Posterior cingulate gyrus (tissue), 11 donors: ENCODE measurements at regions not wholly inside any gene's neighbourhood (a gene's known extent, or its start where the extent isn't known, plus 50 kb on each side); places are given as distances from the start of the nearest gene placed in this dataset.

Source experiments
- DNase-seq, 10 donors: peaks; one replicate each; pipeline versions ENCODE4 v3.0.0 to v3.0.0-alpha.2; 2020 to 2021; ENCODE audit warnings: mixed read lengths in 3 of 10
- intact Hi-C: fragments of 100-400 bp; cut with DNase I; formaldehyde crosslinking; loops from one replicate; pipeline ENCODE4 v1.15.1; 2023

DNA sequence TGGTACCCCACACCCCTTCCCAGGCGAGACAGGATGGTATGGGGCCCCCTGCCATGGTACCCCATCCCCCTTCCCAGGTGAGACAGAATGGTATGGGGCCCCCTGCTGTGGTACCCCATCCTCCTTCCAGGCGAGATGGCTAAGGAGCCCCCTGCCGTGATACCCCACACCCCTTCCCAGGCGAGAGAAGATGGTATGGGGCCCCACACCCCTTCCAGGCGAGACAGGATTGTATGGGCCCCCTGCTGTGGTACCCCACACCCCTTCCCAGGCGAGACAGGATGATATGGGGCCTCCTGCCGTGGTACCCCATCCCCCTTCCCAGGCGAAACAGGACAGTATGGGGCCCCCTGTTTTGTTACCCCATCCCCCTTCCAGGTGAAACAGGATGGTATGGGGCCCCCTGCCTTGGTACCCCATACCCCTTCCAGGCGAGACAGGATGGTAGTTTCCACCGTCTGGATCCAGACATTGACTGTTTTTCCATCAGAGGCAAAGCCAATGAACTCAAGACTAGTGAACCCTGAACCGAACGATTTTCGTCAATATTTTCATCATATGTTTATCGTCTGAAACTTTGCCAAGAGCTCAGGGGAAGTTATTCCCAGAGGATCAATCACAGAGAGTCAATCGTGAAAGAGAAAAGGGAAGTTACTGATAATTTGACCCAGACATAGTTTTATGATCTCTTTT, 75.0 kb downstream of the MYCN start:
- intact Hi-C loops = no loop called here
- DNase-seq = no peak

- no peak for DNase-seq
- intact Hi-C loops = no loop called here
Measured at GRCh38 chr2:16014802-16015201, 74.5 kb downstream of the MYCN start.

DNA sequence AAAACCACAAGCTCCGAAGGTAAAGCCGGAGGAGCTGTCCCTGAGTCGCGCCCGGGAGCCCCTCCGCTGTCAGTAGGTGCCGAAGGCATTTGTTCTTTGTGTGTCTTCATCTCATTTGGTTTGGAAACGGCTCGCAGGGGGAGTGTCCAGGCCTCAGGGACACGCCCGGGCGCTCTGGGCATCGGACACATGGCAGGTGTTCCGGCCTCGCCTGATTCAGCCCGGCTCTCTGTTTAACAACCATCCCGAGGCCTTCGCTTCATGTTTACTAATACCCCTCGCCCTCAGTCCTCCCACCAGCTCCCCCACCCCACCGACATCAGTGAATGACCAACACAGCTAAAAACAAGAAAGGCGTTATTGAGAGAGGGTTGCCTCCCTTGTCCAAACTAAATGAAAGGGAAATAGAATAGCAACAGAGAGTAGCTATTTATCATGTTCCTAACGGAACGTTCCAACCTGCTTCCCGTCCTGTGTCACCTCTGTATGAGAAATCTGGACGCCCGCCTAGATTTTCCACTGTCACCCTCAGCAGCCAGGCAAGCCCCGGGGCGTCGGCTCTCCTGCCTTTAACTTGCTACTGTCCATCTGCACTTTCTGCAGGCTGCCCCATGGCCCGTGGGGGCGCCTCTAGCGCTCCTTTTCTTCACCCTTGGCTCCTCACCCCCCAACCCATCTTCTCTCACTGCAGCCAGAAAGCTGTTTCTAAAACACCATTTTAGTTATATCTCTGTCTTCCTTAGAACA, 73.9 kb downstream of the MYCN start:
- intact Hi-C loops = no loop called here
- DNase-seq = peak in 8 of 10 donors; percentile 41 to 93 (median 52)

DNA sequence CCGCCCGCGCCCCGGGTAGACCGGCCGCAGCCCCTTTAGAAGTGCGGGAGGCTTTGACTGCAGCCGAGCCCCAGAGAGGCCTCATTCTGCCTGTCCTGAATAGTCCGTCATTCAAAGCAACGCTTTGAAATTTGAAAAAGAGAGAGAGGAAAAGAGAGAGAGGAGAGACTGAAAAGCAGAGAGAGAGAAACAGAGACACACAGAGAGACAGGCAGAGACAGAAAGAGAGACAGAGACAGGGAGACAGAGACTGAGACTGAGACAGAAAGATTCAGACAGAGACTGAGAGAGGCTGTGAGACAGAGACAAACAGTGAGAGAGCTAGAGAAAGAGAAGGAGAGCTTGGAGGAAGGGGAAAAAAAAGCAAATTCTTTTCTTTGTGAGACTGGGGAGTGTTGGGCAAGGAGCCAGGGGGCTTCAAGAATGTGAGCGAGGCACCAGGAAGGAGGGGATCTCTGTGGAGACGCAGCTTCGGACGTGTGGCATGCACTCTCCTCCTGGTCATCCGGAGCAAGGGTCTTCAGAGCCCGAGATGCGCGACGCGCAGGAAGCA, 73.1 kb downstream of the MYCN start:
- DNase-seq = peak in 2 of 10 donors; percentile 24 to 30
- intact Hi-C loops = no loop called here

GRCh38 chr2:16012626-16013358, 72.4 kb downstream of the MYCN start:
- intact Hi-C loops = no loop called here
- DNase-seq = peak; percentile 26 to 90 (median 42)

DNA sequence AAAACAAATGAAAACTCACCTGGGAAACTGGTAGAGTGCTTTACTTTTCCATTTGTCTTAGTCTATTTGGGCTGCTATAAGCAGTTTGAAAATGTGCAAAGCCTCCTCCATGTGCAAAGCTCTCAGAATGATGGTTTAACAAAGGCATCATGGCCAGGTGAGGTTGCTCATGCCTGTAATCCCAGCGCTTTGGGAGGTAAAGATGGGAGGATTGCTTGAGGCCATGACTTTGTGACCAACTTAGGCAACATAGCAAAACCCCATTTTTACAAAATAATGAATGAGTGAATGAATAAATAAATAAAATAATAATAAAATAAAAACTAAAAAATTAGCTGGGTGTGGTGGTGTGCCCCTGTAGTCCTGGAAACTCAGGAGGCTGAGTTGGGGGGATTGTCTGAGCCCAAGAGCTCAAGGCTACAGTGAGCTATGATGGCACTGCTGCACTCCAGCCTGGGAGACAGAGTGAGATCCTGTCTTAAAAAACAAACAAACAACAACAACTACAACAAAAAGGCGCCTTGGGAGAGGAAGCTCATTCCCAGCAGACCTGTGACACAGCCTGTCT, 71.8 kb downstream of the MYCN start:
- intact Hi-C loops = no loop called here
- no peak for DNase-seq

DNA sequence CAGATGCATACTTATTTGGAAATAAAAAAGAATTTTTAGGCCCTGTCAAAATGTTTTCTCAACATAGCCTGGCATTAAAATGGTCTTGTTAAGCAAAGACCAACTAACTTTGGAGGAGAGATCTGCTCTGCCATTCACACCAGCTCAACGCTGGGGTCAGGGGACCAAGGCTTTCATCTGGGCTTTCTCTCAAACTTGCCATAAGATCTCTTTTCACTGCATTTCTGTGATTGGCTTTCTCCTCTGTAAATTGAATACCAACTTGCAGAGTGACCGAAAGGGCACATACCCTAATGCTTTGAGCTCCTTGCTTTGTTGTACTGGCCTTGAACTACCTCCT, 71.2 kb downstream of the MYCN start:
- intact Hi-C loops = no loop called here
- DNase-seq = no peak

DNA sequence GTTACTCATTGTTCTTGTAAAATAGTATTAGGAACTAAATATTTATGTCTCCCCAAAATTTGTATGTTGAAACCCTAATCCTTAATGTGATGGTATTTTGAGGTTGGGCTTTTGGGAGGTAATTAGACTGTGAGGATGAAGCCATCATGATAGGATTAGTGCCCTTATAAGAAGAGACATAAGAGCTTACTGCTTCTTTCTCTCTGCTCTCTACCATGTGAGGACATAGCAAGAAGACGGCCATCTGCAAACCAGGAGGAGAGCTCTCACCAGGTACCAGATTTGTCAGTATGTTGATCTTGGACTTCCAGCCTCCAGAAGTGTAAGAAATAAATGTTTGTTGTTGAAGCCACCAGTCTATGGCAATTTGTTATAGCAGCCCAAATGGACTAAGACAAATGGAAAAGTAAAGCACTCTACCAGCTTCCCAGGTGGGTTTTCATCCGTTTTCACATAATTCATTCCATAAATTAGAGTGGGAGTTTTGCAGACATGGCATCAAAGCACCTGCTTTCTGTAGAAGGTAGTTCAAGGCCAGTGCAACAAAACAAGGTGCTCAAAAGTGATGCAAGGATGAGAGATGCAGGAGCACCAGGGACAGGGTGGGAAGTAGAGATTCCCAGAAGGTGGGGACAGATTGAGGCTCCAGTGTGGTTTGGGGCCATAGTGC, 70.7 kb downstream of the MYCN start:
- no peak for DNase-seq
- intact Hi-C loops = no loop called here

GRCh38 chr2:16010011-16010410, 69.7 kb downstream of the MYCN start:
- intact Hi-C loops = no loop called here
- no peak for DNase-seq

GRCh38 chr2:16009560-16009959, 69.2 kb downstream of the MYCN start:
- intact Hi-C loops = no loop called here

GRCh38 chr2:16008856-16009255, 68.5 kb downstream of the MYCN start:
- intact Hi-C loops = no loop called here
- no peak for DNase-seq

More at GRCh38 chr2:16009560-16009959, 69.2 kb downstream of the MYCN start:
- DNase-seq = no peak

GRCh38 chr2:16008331-16008850, 68.0 kb downstream of the MYCN start:
- intact Hi-C loops = no loop called here
- DNase-seq = no peak

DNA sequence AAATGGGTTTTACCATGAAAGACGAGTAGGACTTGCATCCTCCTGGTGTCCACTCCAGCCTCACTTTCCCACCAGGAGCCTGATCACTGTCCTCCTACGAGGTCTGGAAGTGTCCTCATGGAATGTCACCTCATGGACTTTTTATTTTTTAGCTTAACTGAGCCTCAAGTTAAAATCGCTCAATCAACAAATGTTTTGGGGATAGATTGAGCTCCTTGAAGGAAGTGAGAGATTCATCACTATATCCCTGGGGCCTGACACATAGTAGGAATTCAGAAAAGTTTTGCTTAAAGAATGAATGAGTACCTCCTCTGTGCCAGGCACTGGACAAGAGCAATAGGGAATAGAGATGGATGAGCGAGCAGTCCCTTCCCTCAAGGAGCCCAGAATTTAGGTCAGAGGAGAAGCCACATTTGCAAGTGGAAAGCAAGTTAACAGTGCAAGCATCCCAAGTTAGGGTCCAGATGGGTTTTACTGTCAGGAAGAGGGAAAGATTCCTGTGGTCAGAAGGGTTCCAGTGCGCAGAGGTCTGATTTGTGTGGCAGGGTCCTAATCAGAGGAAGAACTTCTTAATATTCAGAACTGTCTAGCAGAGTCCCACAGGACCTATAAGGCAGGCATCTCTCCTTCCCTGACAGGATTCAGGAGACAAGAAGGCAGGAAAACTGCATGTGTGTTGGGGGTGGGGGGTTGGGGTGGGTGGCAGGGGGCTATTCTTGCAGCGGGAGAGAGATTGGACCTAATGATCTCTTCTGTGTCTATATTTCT, 67.0 kb downstream of the MYCN start:
- intact Hi-C loops = no loop called here

DNA sequence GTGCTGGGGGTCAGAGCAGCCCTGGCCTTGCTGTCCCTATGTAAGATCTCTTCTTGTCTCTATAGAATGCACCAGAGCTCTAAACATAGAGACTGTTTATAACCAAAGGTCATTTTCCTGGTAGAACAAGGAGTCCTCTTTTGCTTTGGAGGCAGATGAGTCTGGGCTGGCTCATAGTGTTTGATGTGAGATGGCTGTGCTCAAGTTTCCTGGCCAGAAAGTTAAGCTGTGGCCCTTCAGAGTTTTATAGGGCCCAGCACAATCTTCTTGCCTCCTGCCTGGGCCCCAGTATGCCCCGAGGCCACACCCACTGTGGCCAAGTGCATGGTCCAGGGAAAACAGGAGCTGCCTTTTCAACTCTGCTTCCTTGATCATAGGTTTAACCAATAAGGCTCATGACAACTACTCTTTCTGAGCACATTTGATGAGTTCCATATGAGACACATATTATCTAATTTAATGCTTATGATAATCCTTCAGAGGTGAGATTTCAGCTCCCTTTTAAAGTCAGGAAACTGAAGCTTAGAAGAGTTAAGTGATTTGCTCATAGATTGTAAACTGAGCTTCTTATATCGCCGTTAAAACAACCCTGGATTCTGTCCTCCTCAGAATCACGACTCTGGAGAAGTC, 66.3 kb downstream of the MYCN start:
- no peak for DNase-seq
- intact Hi-C loops = no loop called here

More for the DNA sequence above, 67.0 kb downstream of the MYCN start:
- no peak for DNase-seq

DNA sequence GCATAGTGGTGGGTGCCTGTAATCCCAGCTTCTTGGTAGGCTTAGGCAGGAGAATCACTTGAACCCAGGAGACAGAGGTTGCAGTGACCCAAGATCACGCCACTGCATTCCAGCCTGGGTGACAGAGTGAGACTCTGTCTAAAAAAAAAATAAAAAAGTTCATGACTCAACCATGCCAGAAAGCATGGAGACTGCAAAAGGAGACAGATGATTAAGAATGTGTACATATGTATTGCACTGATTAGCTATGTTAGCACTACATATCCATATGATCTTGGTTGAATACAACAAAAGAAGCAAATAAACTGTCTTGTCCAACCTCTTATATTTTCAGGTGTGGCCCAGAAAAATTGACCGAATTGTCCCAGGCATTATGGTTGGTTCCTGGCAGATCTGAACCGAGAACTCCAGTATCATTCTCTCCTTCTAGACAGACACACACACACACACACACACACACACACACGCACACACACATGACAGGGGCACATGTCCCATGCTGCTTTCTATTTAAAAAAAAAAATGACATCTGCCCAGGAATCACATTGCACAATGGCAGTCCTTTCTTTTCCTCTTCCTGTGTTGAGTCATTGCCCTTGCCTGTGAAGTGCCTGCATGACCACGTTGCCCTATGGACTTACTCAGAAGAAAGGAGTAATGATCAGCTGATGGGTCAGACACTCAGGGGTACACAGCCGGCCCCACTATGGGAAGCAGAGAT, 65.6 kb downstream of the MYCN start:
- DNase-seq = no peak
- intact Hi-C loops = no loop called here

DNA sequence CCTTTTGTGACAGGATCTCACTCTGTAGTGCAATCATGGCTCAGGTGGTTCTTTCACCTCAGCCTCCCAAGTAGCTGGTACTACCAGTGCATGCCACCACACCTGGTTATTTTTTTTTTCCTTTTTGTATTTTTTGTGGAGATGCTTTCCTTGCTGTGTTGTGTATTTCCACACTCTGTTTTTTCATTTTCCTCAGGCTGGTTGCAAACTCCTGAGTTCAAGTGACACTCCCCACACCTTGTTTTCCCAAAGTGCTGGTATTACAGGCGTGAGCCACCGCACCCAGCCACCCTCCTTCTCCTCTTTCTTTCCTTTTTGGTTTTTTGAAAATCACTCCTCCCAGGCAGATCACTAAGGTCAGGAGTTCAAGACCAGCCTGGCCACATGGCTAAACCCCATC, 65.0 kb downstream of the MYCN start:
- DNase-seq = no peak
- intact Hi-C loops = no loop called here

- no peak for DNase-seq
- intact Hi-C loops = no loop called here
Measured at GRCh38 chr2:16003809-16004208, 63.5 kb downstream of the MYCN start.

DNA sequence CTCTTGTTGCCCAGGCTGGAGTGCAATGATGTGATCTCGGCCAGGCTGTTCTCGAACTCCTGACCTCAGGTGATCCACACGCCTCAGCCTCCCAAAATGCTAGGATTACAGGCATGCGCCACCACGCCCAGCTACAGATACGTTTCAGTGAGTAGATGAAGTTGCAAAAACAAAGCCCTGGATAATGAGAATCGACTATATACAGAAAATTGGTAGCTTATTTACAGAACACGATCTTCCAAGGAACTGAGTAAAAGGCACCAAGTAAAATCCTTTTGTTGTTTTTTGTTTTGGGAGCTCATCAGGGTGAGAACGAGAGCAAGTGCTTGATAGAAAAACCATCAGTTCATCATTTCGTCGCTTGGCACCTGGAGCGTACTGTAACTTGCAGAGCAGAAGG, 62.8 kb downstream of the MYCN start:
- DNase-seq = no peak
- intact Hi-C loops = no loop called here
